Activated CD4-positive, alpha-beta memory T cell treated with anti-CD3 and anti-CD28 coated beads, Interleukin-2, amount 10 ng/mL, durations not matched to agents 7 days and 5 days (primary cell): ENCODE measurements at regions not wholly inside any gene's neighbourhood (a gene's known extent, or its start where the extent isn't known, plus 50 kb on each side); places are given as distances from the start of the nearest gene placed in this dataset.
"Not testable (repeated sequence)": the region's sequence is repeated elsewhere in the genome, so short reads cannot be mapped to it uniquely, and the experiment has no call there.

Experiments used
- CTCF ChIA-PET: fragments of 350-600 bp; sonication (Branson Sonifier 250); formaldehyde crosslinking; loops from one replicate; lab custom pipeline; 2021; ENCODE audit warnings: antibody characterized with exemption, inconsistent platforms; lab: Charles Lee
- POLR2A ChIA-PET: fragments of 350-600 bp; sonication (Branson Sonifier 250); formaldehyde crosslinking; loops from one replicate; lab custom pipeline; 2021; ENCODE audit warnings: antibody characterized with exemption; lab: Charles Lee
- DNase-seq: peaks from one replicate; pipeline ENCODE4 v3.0.0-alpha.2; 2020
- H3K27ac Mint-ChIP-seq: one replicate; pipeline ENCODE4 v1.8.0; 2021; ENCODE audit warnings: mild to moderate bottlenecking, mixed read lengths
- H3K27me3 Mint-ChIP-seq: one replicate; pipeline ENCODE4 v1.8.0; 2021; ENCODE audit warnings: mixed read lengths
- H3K36me3 Mint-ChIP-seq: one replicate; pipeline ENCODE4 v1.8.0; 2021; ENCODE audit warnings: low read depth, mixed read lengths
- H3K4me1 Mint-ChIP-seq: one replicate; pipeline ENCODE4 v1.8.0; 2021; ENCODE audit warnings: mixed read lengths
- H3K4me3 Mint-ChIP-seq: one replicate; pipeline ENCODE4 v1.8.0; 2021; ENCODE audit warnings: mild to moderate bottlenecking, mixed read lengths
- H3K9me3 Mint-ChIP-seq: one replicate; pipeline ENCODE4 v1.8.0; 2021; ENCODE audit warnings: mixed read lengths

- H3K36me3 Mint-ChIP-seq, CTCF ChIA-PET, H3K27me3 Mint-ChIP-seq: not testable (repeated sequence)
Observed at GRCh38 chr15:20611667-20612290, 70.2 kb upstream of the GOLGA6L6 start.

GRCh38 chr15:20608179-20608578 is 66.6 kb upstream of the GOLGA6L6 start:
- DNase-seq, H3K4me1 Mint-ChIP-seq, H3K9me3 Mint-ChIP-seq, CTCF ChIA-PET, H3K27ac Mint-ChIP-seq, POLR2A ChIA-PET, H3K27me3 Mint-ChIP-seq, H3K4me3 Mint-ChIP-seq, H3K36me3 Mint-ChIP-seq: not testable (repeated sequence)

More at GRCh38 chr15:20611667-20612290, 70.2 kb upstream of the GOLGA6L6 start:
- H3K9me3 Mint-ChIP-seq, POLR2A ChIA-PET, H3K27ac Mint-ChIP-seq, H3K4me1 Mint-ChIP-seq, DNase-seq, H3K4me3 Mint-ChIP-seq: not testable (repeated sequence)

GRCh38 chr15:20597245-20597644 is 55.6 kb upstream of the GOLGA6L6 start:
- CTCF ChIA-PET, POLR2A ChIA-PET, H3K9me3 Mint-ChIP-seq, H3K4me3 Mint-ChIP-seq, H3K36me3 Mint-ChIP-seq, DNase-seq, H3K27ac Mint-ChIP-seq, H3K27me3 Mint-ChIP-seq, H3K4me1 Mint-ChIP-seq: not testable (repeated sequence)

GRCh38 chr15:20594219-20594618 is 52.6 kb upstream of the GOLGA6L6 start:
- H3K9me3 Mint-ChIP-seq, POLR2A ChIA-PET, H3K27me3 Mint-ChIP-seq, H3K36me3 Mint-ChIP-seq, H3K4me3 Mint-ChIP-seq, H3K4me1 Mint-ChIP-seq, DNase-seq, H3K27ac Mint-ChIP-seq, CTCF ChIA-PET: not testable (repeated sequence)

GRCh38 chr15:20591936-20592335 is 50.3 kb upstream of the GOLGA6L6 start:
- H3K9me3 Mint-ChIP-seq, H3K36me3 Mint-ChIP-seq, H3K27ac Mint-ChIP-seq, H3K4me3 Mint-ChIP-seq, H3K4me1 Mint-ChIP-seq, POLR2A ChIA-PET, H3K27me3 Mint-ChIP-seq, CTCF ChIA-PET, DNase-seq: not testable (repeated sequence)
